HG03565 (cell line): ENCODE measurements at regions not wholly inside any gene's neighbourhood (a gene's known extent, or its start where the extent isn't known, plus 50 kb on each side); places are given as distances from the start of the nearest gene placed in this dataset.

Experiments
- ATAC-seq: cut with Tn5 transposase; IDR thresholded peaks from one replicate; pipeline ENCODE4 v1.9.1; 2021; ENCODE audit warnings: mild to moderate bottlenecking, moderate library complexity; ENCODE audit not compliant: unreplicated experiment

GRCh38 chr1:25026304-25026703 lies 96.2 kb upstream of the RUNX3 start:
- ATAC-seq, result no peak

- ATAC-seq, result no peak
These were observed 94.7 kb upstream of the RUNX3 start for GRCh38 chr1:25024615-25025350.

- ATAC-seq, result no peak
These were observed 93.8 kb upstream of the RUNX3 start for GRCh38 chr1:25023826-25024225.

- ATAC-seq, result no peak
These were observed 93.1 kb upstream of the RUNX3 start for GRCh38 chr1:25023190-25023578.

- peak; percentile 64 for ATAC-seq
These were observed 92.5 kb upstream of the RUNX3 start for GRCh38 chr1:25022361-25023189.

DNA sequence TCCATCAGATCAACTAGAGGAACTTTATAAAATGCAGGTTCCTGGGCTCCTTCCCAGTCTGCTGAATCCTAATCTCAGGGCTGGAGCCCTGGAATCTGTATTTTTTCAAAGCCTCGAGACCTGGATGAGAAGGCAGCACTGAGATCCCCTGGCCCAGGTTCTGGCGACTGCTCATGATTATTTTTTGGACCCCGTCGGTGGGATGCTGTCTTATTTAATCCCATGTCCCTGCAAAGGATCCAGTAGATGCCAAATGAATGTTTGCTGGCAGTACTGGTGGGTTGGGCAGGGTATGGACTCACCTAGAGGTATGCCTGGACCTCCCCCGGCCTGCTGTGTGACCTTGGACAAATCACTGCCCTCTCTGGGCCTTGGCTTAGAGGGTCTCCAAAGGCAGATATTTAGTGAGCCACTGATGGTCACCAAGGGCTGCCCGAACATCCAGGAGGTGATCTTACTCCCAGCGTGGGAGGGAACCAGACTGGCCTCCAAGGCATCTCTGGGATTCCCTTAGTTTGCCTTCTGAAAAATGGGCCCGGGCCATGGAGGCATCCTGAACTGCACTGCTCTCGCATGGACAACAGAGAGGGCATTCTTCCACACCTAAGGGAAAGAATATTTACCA lies 91.6 kb upstream of the RUNX3 start:
- no peak for ATAC-seq

- ATAC-seq, result no peak
These were observed 90.9 kb upstream of the RUNX3 start for GRCh38 chr1:25020851-25021590.

DNA sequence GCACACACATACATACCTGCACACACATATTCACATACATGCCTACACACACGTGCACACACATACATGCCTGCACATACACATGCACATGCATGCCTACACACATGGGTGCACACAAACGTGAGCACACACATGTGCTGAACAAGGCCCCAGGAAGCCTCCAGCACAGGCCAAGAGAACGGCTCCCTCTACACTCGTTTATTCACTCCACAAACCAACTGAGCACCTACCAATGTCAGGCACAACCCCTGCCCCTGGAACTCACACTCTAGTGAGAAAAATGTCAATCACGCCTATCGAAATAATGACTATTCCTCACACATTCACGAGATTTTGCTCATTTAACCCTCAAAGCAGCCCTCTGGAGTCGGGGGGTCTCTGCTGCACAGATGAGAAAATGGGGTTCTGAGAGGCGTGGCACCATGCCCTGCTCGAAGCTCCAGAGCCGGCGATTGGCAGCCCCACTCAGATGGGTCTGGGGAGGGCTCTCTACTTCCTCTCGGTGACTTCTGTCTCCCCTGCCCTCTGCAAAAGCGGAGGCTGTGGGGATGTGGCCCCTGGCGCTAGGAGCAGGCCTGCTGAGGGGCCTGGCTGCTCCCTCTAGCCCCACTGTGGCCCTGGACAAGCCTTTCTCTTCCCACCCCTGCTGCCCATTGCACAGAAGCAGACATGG lies 90.2 kb upstream of the RUNX3 start:
- ATAC-seq, result no peak

DNA sequence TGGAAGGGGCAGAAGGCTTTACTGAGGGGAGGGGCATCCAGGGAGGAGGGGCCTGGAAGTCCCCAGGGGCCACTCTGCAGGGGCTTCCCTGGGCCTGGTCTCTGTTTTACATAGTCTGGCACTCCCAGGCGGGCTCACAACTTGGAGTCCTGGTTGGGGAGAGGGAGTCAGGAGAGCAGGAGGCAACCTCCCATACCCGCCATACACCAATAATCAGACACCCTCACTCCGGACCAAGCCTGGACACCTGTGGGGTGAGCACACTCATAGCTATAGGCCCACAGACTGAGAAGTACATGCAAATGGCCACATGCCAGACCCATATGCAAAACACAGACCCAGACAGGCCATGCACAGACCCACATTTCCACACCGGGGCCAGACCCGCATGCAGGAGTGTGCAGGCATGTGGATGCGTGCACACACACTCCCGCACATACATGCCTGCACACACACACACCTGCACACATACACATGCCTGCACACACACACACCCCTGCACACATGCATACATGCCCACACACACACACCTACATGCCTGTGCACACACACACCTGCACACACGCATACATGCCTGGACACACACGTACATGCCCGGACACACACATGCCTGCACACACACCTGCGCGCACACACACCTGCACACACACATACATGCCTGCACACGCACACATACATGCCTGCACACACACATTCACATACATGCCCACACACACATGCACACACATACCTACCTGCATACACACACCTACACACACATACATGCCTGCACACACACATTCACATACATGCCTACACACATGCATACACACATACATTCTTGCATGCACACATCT lies 89.5 kb upstream of the RUNX3 start:
- no peak for ATAC-seq

DNA sequence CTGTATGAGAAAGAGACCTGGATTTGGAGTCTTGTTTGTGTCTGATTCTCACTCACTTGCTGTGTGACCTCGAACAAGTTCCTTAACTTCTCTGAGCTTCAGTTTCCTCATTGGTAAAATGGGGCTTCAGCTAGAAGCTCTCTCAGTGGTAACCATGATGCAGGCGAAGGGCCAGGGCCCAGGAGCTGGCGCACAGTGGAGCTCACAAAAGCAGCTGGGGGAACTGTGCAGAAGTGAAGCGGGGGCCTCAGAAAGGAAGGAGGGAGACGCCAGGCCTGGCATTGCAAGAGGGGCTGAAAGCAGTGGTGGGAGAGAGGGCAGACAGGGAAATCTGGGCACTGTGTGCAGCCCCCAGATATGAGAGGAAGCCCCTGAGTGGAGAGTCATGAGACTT lies 88.9 kb upstream of the RUNX3 start:
- ATAC-seq, result no peak

GRCh38 chr1:25018110-25018735 lies 88.1 kb upstream of the RUNX3 start:
- ATAC-seq, result no peak

DNA sequence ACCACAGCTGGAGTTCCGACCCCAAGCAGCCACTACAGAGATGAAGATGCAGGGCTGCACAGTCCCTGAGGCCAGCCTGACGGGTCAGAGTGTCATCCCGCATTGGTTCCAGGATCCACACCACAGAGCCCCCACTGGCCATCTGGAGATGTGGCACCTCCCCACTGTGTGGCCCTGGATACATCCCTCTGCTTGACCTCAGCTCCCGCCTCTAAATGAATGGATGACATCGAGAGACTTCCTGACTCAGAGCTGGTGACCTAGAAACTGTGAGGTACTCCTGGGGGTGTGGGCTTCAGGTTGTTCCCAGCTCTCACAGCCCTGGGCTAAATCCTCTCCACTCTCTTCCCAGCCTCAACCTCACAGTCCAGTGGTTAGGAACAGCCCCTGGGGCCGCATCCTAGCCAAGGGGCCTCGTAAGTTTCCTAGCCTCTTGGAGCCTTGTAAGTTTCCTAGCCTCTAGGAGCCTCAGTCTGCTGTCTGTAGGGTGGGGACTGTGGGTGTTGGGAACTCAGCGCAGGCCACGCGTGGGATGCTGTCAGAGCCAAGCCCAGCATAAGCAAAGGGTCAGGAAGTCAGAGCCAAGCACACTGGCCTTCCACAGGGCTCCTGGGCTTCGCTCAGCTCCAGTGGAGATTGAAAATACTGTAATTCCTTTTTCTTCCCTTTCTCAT lies 87.5 kb upstream of the RUNX3 start:
- ATAC-seq, result no peak

- no peak for ATAC-seq
These were observed 83.2 kb upstream of the RUNX3 start for GRCh38 chr1:25012966-25013962.

- no peak for ATAC-seq
These were observed 82.0 kb upstream of the RUNX3 start for GRCh38 chr1:25011943-25012638.

DNA sequence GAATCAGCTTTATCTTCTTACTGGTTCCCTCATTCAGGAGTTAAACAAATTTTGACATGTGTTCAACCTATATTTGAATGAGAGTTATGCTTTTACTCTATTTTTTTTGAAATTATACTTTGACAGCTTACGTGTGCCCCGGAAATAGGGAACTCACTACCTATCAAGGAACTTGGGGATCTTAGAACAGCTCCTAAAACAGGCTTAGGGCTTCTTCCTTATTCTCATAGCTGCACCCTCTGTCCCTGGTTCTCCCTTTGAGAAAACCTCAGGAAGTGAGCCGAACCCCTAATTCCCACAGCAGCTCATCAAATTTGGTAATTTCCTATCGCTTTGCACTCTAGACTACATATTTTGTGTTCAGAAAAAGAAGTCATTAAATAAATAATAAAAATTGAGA lies 81.2 kb upstream of the RUNX3 start:
- no peak for ATAC-seq

DNA sequence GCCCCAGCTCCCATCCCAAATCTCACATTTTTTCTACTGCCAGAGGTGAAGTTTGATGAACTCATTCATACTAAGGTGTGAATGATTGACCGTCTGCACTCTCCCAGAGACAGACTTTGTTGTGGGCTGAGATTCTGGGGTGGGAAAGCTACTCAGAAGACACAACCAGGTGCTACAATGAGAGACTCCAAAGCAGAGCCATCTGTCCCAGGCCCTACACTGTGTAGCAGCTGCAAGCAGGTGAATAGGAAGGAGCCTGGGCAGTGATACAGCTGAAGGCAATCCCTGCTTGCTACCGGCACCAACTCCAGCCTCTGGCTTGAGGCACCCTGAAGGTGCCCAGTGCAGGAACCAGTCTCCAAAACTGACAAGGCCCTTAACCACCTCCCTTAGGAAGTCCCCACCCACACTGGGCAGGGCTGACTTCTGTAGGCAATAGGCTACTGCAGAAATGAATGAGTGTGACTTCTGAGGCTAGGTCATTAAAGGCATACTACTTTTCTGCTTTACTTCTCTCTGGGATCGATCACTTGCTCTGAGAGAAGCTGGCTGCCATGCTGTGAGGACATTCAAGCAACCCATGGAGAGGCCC lies 79.7 kb upstream of the RUNX3 start:
- ATAC-seq, result no peak

- ATAC-seq, result no peak
These were observed 78.1 kb upstream of the RUNX3 start for GRCh38 chr1:25008192-25008485.
